D721Med (cell line): ENCODE measurements at regions not wholly inside any gene's neighbourhood (a gene's known extent, or its start where the extent isn't known, plus 50 kb on each side); places are given as distances from the start of the nearest gene placed in this dataset.

Source experiments
- DNase-seq: peaks from one replicate; pipeline ENCODE4 v3.0.0; 2011; ENCODE audit warnings: low spot score; ENCODE audit not compliant: insufficient read length
- FAIRE-seq: peaks from 2 replicates; lab custom pipeline; 2011; peaks lifted over from hg19 to GRCh38; lab: Jason Lieb, UNC
- TF ChIP-seq, protein P1 (sequence below): IDR thresholded peaks from 2 replicates; pipeline ENCODE4 v1.5.1; 2012; ENCODE audit warnings: mild to moderate bottlenecking, control low read depth; ENCODE audit not compliant: insufficient read depth; ENCODE audit errors: missing control alignments

DNA sequence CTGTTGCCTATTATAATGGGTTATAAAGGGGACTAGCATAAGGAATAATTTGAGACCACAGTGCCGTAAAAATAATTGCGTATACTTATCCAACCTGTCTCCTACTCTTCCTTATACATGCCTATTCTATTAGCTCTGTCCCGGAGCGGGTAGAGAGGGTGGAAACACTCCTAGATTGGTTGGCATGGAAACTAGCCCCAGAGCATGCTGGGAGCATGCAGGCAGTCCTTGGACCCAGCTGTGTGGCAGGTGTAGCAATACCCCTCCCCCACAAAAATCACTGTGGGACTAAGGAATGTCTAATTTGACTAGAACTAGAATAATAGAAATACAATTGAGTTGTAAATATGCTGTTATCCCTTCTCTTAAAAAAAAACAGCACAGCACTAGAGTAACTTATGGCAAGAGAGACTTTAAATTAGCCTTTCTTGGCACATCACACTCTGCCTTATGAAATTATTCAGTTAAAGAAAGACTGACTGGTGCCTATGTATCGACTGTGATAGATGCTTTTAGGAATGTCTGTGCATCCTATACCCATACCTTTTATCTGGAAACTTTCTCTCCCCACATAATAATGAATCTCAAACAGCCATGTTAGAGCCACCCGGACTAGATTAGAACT lies 244.0 kb upstream of the DAAM1 start:
- FAIRE-seq (no peak), DNase-seq (no peak)
- TF ChIP-seq, protein P1, sequence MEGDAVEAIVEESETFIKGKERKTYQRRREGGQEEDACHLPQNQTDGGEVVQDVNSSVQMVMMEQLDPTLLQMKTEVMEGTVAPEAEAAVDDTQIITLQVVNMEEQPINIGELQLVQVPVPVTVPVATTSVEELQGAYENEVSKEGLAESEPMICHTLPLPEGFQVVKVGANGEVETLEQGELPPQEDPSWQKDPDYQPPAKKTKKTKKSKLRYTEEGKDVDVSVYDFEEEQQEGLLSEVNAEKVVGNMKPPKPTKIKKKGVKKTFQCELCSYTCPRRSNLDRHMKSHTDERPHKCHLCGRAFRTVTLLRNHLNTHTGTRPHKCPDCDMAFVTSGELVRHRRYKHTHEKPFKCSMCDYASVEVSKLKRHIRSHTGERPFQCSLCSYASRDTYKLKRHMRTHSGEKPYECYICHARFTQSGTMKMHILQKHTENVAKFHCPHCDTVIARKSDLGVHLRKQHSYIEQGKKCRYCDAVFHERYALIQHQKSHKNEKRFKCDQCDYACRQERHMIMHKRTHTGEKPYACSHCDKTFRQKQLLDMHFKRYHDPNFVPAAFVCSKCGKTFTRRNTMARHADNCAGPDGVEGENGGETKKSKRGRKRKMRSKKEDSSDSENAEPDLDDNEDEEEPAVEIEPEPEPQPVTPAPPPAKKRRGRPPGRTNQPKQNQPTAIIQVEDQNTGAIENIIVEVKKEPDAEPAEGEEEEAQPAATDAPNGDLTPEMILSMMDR: no peak

DNA sequence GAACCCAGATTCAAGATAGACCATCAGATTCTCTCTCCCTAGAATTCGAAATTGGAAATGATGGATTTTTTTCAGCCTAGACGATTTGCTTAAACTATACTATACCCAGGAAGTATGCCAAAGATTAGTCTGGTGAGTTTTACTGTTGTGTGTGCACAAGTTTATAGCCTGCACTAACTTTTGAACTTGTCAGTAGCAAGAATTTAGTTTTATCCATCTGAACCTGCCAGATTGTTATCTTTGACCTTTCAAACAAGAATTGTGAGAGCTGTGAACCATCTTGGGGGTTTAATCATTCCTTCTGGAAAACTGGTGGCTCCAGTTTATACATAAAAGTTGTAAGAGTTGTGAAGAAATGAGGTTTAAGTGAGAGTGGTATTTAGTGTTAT lies 243.5 kb upstream of the DAAM1 start:
- TF ChIP-seq, protein P1: no peak
- no peak for DNase-seq
- no peak for FAIRE-seq

DNA sequence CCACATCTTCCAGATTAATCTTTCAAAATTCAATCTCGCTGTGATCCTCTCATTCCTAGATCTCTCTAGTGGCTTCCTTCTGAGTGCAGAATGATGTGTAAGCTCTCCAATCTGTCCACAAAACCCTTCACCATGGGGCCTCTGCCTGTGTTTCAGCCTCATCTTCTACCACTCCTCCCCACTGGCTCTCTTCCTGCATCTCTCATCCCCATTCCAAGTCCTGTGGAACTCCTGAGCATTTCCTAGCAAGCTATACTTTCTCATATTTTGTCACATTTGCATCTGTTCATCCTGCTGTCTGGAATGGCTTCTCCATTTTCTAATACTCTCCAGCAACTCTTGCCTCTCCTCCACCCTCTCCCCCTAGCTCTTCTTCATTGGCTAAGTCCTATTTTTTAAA lies 242.0 kb upstream of the DAAM1 start:
- TF ChIP-seq, protein P1: no peak
- DNase-seq: no peak
- no peak for FAIRE-seq

DNA sequence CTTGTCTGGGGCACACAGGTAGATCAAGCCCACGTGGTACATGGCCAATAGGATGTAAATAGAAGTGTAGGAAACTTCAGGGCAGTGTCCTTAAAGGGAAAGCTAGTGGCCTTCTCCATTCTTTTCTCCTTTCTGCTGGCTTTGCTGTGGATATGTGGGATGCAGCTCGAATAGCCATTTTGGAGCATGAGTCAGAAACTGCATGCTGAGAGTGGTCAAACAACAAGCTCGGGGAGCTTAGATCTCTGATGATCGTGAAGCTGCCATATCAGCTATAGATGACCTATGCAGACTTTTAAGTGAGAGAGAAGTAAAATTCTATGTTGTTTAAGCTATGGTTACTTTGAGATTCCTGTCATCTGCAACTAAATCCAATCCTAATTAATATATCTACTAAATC lies 241.3 kb upstream of the DAAM1 start:
- TF ChIP-seq, protein P1: no peak
- FAIRE-seq (no peak), DNase-seq (no peak)

DNA sequence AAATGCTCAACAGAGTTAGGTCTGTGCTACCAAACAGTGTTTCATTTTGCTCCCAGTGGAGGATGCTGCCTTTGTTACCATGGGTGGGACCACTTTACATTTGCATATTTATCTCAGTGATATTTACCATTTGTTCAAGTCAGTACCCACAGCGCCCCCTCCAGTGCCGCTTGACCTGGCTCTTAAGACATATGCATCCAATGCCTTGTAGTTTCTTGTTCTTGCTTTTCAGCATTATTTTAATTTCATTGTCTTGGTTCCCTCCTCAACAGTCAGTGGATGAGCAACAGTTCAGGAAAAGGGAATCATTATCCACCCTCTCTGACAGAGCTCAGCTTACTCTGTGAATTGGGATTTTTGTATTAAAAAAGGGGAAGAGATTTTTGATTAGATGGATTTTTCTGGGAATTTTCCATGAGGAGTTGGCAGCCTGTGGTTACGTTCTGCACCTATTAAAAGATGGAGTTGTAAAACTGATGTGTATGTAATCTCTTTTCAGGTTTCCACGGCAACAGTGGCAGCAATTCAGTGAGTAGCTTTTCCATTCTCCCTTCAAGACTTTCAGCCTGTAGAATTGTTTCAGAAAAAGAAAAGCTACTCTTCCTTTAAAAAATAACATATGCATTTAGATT lies 240.5 kb upstream of the DAAM1 start:
- no peak for DNase-seq
- FAIRE-seq: no peak
- TF ChIP-seq, protein P1: peak; percentile 20

DNA sequence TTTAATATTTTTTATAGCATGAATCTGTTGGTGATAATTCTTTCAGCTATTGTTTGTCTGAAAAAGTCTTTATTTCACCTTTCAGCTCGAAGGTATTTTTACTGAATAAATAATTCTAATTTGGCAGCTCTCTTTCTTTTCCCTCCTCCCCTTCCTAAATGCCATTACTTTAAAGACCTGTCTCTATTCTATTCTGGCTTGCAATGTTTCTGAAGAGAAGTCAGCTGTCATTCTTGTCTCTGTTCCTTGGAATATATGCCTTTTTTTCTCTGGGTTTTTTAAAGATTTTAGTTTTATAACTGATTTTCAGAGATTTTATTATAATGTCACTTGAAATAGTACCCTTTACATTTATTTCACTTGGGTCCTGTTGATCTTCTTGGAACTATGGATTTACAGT lies 237.9 kb upstream of the DAAM1 start:
- TF ChIP-seq, protein P1: no peak
- FAIRE-seq: no peak
- DNase-seq: no peak

DNA sequence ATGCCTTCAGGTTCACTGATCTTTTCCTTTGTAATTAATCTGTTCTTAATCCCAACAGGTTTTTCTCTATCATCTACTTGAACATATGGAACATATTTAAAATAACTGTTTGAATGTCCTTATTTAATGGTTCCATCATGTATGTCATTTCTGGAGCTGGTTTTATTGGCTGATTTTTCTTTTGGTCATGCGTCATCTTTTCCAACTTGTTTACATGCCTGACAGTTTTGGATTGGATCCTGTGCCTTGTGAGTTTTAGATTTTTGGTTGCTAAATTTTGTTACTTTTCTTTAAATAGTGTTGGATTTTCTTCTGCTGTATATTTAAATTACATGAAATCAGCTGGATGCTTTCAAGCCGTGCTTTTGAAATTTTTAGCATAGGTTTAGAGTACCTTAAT lies 237.3 kb upstream of the DAAM1 start:
- no peak for FAIRE-seq
- no peak for DNase-seq
- TF ChIP-seq, protein P1: no peak
